ENCODE measurements at regions not wholly inside any gene's neighbourhood (a gene's known extent, or its start where the extent isn't known, plus 50 kb on each side); places are given as distances from the start of the nearest gene placed in this dataset.

DNA sequence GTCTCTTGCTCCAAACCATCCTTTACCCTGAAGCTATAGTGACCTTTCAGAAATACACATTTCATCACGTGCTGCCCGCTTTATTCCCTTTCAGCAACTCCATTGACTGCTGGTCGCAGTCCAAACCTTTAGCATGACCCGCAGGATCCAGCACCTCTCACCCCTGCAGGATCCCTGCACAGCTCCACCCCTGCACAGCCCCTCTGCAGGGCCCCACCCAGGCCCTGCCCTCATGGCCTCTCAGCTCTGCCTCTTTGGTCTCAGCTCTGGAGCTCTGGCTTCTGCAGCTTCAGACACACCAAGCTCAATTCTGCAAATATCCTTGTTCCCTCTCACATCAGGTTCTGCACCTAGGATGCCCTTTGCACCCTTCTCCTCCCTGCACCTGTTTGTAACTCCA is 264.9 kb upstream of the C1orf174 start:
- H3K9me2 ChIP-seq (replicated peaks; ENCODE audit: insufficient read depth, low read length): no peaks in the 10 kb centered on the region
- H3K79me2 ChIP-seq (ENCODE audit: insufficient read depth, low read length): no peaks in the 10 kb centered on the region
- TF ChIP-seq, protein P1, sequence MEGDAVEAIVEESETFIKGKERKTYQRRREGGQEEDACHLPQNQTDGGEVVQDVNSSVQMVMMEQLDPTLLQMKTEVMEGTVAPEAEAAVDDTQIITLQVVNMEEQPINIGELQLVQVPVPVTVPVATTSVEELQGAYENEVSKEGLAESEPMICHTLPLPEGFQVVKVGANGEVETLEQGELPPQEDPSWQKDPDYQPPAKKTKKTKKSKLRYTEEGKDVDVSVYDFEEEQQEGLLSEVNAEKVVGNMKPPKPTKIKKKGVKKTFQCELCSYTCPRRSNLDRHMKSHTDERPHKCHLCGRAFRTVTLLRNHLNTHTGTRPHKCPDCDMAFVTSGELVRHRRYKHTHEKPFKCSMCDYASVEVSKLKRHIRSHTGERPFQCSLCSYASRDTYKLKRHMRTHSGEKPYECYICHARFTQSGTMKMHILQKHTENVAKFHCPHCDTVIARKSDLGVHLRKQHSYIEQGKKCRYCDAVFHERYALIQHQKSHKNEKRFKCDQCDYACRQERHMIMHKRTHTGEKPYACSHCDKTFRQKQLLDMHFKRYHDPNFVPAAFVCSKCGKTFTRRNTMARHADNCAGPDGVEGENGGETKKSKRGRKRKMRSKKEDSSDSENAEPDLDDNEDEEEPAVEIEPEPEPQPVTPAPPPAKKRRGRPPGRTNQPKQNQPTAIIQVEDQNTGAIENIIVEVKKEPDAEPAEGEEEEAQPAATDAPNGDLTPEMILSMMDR (IDR thresholded peaks at IDR 0.05; ENCODE audit: insufficient read depth, low read length, poor library complexity, severe bottlenecking): no peak
- TF ChIP-seq EZH2phosphoT487 (conservative IDR thresholded peaks at IDR 0.05; ENCODE audit: low read length): no peak
- no peak overlapping the region for H3K4me3 ChIP-seq (ENCODE audit: insufficient read depth, low read length, poor library complexity, severe bottlenecking)
- no peaks in the 10 kb centered on the region for H3K27me3 ChIP-seq (ENCODE audit: low read length)
- H3K9ac ChIP-seq (ENCODE audit: low read length): no peak overlapping the region
- no peaks in the 10 kb centered on the region for H3K9me3 ChIP-seq (ENCODE audit: insufficient read depth, low read length)
- no peaks in the 10 kb centered on the region for H3F3A ChIP-seq (ENCODE audit: insufficient read depth)
- H4K20me1 ChIP-seq (ENCODE audit: low read depth, low read length): no peaks in the 10 kb centered on the region
- no peak overlapping the region for H2AFZ ChIP-seq (ENCODE audit: low read depth, low read length, severe bottlenecking)
- no peak overlapping the region for H3K4me2 ChIP-seq (ENCODE audit: low read depth, low read length, poor library complexity, severe bottlenecking)
- H3K27ac ChIP-seq (ENCODE audit: low read depth, low read length): no peak overlapping the region
- no peaks in the 10 kb centered on the region for H3K36me3 ChIP-seq (ENCODE audit: low read length)

DNA sequence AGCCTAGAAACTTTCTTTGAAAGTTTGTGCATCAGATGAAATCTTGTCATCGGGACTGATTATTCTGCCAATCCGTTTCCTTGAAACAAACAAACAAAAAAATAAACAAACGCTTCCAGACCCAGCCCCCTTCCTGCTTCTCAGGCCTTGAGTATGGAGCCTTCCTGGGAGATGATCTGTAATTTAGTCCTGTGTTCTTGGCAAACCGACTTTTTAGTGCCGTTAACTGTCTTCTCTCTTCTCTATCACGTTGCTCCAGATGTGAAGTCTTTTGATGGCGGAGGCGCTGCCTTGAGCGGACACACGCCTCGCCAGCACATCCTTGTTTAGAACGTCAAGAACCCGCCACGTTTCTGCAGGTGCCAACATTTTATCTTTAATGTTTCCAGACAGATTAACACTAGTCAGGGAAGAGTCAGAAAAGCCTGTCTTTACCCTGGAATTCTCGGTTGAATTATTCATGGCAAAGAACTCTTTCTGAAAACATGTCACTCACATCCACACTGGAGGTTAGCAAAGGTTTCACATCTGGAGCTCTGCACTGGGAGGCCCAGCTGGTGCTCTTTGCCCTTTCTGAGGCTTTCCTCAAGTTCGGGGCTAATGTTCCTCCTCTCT is 265.7 kb upstream of the C1orf174 start:
- Histone ChIP-seq H3K27me3 (ENCODE audit: low read length) (no peaks in the 10 kb centered on the region), H3K9ac (ENCODE audit: low read length) (no peak overlapping the region), H3K27ac (ENCODE audit: low read depth, low read length) (no peak overlapping the region), H3K79me2 (ENCODE audit: insufficient read depth, low read length) (no peaks in the 10 kb centered on the region), H3K9me3 (ENCODE audit: insufficient read depth, low read length) (no peaks in the 10 kb centered on the region), H3K9me2 (replicated peaks; ENCODE audit: insufficient read depth, low read length) (no peaks in the 10 kb centered on the region), H3K4me3 (ENCODE audit: insufficient read depth, low read length, poor library complexity, severe bottlenecking) (no peak overlapping the region), H3K36me3 (ENCODE audit: low read length) (no peaks in the 10 kb centered on the region), H2AFZ (ENCODE audit: low read depth, low read length, severe bottlenecking) (no peak overlapping the region), H3K4me2 (ENCODE audit: low read depth, low read length, poor library complexity, severe bottlenecking) (no peak overlapping the region), H4K20me1 (ENCODE audit: low read depth, low read length) (no peaks in the 10 kb centered on the region), H3F3A (ENCODE audit: insufficient read depth) (no peaks in the 10 kb centered on the region)
- TF ChIP-seq, protein P1 (IDR thresholded peaks at IDR 0.05; ENCODE audit: insufficient read depth, low read length, poor library complexity, severe bottlenecking): no peak
- no peak for TF ChIP-seq EZH2phosphoT487 (conservative IDR thresholded peaks at IDR 0.05; ENCODE audit: low read length)

DNA sequence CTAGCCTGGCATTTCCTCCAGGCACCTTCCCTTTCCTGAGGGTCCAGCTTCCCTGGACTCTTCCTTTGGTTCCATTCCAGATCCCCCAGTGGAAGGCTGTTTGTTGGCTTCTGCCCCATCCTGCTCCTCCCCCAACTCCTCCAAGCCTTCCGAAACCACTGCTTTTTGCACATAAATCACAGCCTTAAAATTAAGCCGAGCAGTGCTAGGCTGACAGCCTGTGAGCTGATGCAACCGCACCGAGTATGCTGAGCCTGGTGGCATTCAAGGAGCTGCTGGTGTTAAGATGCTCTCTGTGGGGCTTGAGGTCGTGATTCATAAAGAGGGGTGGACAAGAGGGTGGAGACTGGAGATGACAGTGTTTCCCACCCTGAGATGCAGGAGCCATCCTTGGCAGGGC is 266.6 kb upstream of the C1orf174 start:
- no peak overlapping the region for H3K4me3 ChIP-seq (ENCODE audit: insufficient read depth, low read length, poor library complexity, severe bottlenecking)
- no peaks in the 10 kb centered on the region for H4K20me1 ChIP-seq (ENCODE audit: low read depth, low read length)
- no peak overlapping the region for H3K9ac ChIP-seq (ENCODE audit: low read length)
- no peaks in the 10 kb centered on the region for H3K36me3 ChIP-seq (ENCODE audit: low read length)
- H3K9me2 ChIP-seq (replicated peaks; ENCODE audit: insufficient read depth, low read length): no peaks in the 10 kb centered on the region
- H3K4me2 ChIP-seq (ENCODE audit: low read depth, low read length, poor library complexity, severe bottlenecking): no peak overlapping the region
- TF ChIP-seq, protein P1 (IDR thresholded peaks at IDR 0.05; ENCODE audit: insufficient read depth, low read length, poor library complexity, severe bottlenecking): no peak
- TF ChIP-seq EZH2phosphoT487 (conservative IDR thresholded peaks at IDR 0.05; ENCODE audit: low read length): no peak
- H3K9me3 ChIP-seq (ENCODE audit: insufficient read depth, low read length): no peaks in the 10 kb centered on the region
- H3K27ac ChIP-seq (ENCODE audit: low read depth, low read length): no peak overlapping the region
- H3F3A ChIP-seq (ENCODE audit: insufficient read depth): no peaks in the 10 kb centered on the region
- H3K79me2 ChIP-seq (ENCODE audit: insufficient read depth, low read length): no peaks in the 10 kb centered on the region
- no peak overlapping the region for H2AFZ ChIP-seq (ENCODE audit: low read depth, low read length, severe bottlenecking)
- no peaks in the 10 kb centered on the region for H3K27me3 ChIP-seq (ENCODE audit: low read length)
